Right ventricle myocardium superior (tissue), 1 donor: ENCODE measurements at regions not wholly inside any gene's neighbourhood (a gene's known extent, or its start where the extent isn't known, plus 50 kb on each side); places are given as distances from the start of the nearest gene placed in this dataset.
A peak's percentile ranks its signal among the peaks of the same experiment; 100 is the strongest.

Source experiments
- ATAC-seq: fragments of 200-7000 bp; cut with Tn5 transposase; one replicate; pipeline ENCODE4 v1.9.1; 2020; ENCODE audit warnings: mild to moderate bottlenecking; ENCODE audit not compliant: poor library complexity
- DNase-seq: peaks from one replicate; pipeline ENCODE4 v3.0.0-alpha.2; 2020
- intact Hi-C: fragments of 100-400 bp; cut with DNase I; formaldehyde crosslinking; loops from one replicate; pipeline ENCODE4 v1.11.2; 2022
- donor health status: DM: no; HTN: yes; CAD: no; lungs with severe emphysema.

- intact Hi-C loops = no loop called here
- DNase-seq = peak; percentile 13
- ATAC-seq = no peak
These were observed 118.1 kb downstream of the SIK1 start for GRCh38 chr21:43308815-43309283.

GRCh38 chr21:43308101-43308814, 118.7 kb downstream of the SIK1 start:
- ATAC-seq (no peak), DNase-seq (peak; percentile 24)
- intact Hi-C loops = no loop called here

DNA sequence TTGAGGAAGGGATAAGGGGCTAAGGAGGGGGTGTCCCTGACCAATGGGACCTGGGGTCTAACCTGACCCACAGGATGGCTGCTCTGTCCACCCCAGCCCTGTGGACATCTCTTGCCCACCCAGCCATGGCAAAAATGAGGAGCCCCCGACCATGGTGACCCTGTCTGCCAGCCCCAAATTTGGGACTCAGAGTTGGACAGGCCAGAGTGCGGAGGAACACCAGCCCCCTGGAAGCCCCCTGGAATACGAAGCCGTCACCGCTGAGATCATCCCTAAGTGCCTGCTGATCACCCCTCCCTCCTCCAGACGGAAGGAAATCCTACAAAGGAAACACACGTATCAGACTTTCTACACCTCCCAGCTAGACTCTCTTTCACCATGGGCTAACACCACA, 119.3 kb downstream of the SIK1 start:
- ATAC-seq = no peak
- peak; percentile 12 for DNase-seq
- intact Hi-C loops = no loop called here

DNA sequence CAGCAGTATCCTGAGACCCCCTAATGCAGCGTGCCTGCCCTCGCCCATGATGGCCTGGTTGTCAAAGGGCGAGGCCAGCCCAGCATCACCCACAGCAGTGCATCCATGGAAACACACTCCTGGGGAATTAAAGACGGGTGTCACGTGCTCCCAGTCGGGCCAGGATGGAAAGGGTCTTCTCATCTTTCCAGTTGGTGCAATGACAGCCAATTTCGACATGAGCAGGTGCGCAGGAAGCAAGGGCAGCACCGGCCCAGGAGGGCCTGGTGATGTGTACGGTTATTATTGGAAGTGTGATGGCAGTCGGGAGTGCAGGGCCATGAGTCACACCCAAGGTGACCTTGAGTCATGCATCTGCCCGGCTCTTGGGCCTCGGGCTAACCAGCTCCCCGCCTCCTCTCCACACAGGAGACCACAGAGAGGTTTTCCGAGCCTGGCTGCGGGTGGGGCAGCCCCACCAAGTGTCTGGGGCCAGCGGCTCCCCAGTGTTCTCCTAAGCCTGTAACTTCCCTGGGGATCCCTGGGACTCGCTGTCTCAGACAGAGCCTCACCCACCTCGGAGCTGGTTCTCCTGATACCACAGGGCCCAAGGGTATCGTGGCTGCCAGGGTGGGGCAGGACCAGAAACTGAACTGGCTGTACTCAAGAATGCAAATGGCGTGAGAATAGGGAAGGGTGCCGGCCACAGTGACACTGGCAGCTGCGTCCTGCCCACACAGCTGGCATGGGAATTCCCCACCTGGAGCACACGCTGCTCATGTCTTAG, 119.8 kb downstream of the SIK1 start:
- peak; percentile 79 for ATAC-seq
- intact Hi-C loops = no loop called here
- peak; percentile 45 for DNase-seq

DNA sequence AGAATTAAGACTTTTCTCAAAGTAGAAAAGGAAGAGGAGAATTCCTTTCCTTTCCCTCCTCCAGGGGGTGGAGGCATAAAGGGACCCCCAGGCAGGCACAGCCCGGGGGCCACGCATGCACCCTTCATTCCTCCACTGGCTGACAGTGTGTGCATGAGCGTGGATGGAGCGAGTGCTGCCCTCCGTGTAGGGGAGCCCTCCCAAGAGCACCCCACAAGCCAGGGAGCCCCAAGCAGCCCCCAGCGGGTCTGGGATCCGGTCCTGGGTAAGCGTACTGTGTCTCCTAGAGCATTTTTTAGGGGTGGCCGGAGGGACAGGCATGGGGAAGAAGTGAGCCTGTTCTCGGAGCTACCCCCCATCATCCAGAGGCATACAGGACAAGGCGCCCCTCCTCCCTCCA, 120.5 kb downstream of the SIK1 start:
- ATAC-seq (no peak), DNase-seq (no peak)
- intact Hi-C loops = no loop called here

DNA sequence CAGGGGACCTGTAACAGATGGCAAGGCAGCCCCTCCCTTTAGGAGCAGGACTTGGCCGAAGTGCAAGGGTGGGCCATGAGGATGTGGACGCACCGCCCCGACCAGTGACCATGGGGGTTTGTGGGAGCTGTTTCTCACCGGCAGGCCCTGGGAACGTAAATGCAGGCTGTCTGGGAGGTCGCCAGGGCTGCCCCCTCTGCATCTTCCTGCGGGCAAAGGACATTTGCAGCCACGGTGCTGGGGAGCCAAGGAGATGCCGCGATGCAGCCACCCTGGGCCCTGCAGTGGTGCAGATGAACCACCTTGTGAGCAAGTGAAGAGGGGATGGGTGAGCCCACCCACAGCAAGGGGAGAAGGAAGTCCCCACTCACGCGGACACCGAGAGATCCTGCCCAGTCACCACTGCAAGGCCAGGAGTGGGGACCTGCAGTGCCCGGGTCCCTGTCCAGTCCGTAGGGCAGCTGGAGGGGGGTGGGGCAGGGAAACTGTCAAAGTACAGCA, 121.1 kb downstream of the SIK1 start:
- DNase-seq (peak; percentile 39), ATAC-seq (no peak)
- intact Hi-C loops = no loop called here

DNA sequence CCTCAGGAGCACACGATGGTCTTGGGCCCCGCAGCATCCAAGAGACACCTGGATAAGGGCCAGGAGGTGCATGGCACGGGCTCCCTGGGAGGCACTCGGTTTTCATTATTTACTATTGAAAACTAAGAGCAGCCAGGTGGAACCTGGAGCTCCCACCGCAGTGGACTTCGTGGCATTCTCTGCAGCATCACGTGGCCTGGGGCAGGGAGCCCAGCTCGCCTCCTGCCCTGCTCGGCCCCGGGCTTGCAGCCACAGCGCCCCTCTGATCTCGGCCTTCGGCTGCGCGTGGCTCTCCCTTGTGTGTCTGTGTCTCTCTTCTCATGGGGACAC, 121.6 kb downstream of the SIK1 start:
- ATAC-seq (no peak), DNase-seq (peak; percentile 30)
- intact Hi-C loops = no loop called here

- DNase-seq = no peak
- intact Hi-C loops = loop anchor here (5.0 kb wide), 1 partner anchor 48 kb away; no protein-coding TSS in a partner anchor
- ATAC-seq = no peak
These were observed 122.2 kb downstream of the SIK1 start for GRCh38 chr21:43304621-43305335.

GRCh38 chr21:43304206-43304605, 122.7 kb downstream of the SIK1 start:
- ATAC-seq (no peak), DNase-seq (peak; percentile 7)
- intact Hi-C loops = loop anchor here (5.0 kb wide), 1 partner anchor 48 kb away; no protein-coding TSS in a partner anchor

DNA sequence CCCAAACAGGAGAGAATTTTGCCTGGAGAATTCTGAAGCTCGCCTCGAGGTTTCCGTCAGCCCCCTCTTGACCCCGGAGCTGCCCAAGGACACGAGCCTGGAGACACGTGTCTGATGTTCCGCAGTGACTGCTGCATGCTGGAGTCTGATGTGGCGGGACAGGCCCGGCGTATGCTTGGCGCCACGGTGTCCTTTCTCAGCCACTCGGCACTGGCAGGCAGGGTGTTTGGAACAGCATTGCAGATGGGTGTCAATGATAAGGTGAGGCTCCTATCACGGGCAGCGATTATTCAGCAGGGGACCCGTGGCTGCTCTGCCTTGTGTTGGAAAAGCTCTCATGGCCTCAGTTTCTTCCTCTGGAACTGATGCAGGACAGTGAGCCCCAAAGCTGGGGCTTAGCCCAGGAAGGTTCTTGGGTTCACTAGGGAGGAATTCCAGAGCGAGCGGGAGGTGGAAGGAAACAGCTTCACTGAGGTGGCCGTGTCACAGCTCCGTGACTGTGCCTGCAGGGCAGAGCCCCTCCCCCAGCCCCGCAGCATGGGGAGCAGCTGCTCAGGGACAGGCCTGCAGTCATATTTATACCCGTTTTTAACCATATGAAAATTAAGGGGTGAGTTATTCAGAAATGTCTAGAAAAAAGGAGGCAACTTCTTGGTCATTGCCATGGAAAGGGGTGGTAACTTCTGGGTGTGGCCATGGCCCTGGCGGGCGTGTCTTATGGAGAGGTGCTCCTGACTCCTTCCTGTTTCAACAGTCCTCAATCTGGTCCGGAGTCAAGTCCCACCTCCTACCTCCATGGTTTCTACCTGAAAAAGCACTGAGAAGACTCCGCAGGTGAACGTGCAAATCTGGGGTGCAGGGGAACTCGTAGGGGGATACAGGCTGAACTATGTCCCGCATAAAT, 123.4 kb downstream of the SIK1 start:
- no peak for ATAC-seq
- DNase-seq = peak; percentile 39
- intact Hi-C loops = loop anchor here (5.0 kb wide), 1 partner anchor 49 kb away; no protein-coding TSS in a partner anchor

DNA sequence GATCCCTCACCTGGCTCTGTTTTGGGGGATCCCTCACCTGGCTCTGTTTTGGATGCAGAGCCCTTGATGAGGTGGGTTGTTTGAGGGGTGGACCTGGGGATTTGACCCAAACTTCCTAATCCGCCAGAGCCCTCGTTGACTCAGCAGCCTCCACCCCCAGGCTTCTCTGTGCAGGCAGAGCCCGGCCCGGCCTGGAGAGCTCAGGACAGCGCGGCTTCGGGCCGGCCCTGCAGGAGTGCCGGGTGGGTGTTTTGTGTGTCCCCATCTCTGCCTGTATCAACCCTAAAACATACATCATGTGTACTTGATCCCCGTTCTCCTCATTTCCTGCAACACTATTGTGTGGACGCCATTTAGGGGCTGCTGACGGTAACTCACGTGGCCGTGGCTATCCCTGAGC, 124.2 kb downstream of the SIK1 start:
- intact Hi-C loops = loop anchor here (5.0 kb wide), 1 partner anchor 50 kb away; no protein-coding TSS in a partner anchor
- DNase-seq = peak; percentile 10
- ATAC-seq = no peak

- intact Hi-C loops = loop anchor here (5.0 kb wide), 1 partner anchor 50 kb away; no protein-coding TSS in a partner anchor
- peak; percentile 37 for DNase-seq
- ATAC-seq = no peak
These were observed 124.8 kb downstream of the SIK1 start for GRCh38 chr21:43302062-43302700.

- ATAC-seq = no peak
- intact Hi-C loops = loop anchor here (5.0 kb wide), 1 partner anchor 51 kb away; no protein-coding TSS in a partner anchor
- DNase-seq = peak; percentile 29
These were observed 125.4 kb downstream of the SIK1 start for GRCh38 chr21:43301409-43302061.

DNA sequence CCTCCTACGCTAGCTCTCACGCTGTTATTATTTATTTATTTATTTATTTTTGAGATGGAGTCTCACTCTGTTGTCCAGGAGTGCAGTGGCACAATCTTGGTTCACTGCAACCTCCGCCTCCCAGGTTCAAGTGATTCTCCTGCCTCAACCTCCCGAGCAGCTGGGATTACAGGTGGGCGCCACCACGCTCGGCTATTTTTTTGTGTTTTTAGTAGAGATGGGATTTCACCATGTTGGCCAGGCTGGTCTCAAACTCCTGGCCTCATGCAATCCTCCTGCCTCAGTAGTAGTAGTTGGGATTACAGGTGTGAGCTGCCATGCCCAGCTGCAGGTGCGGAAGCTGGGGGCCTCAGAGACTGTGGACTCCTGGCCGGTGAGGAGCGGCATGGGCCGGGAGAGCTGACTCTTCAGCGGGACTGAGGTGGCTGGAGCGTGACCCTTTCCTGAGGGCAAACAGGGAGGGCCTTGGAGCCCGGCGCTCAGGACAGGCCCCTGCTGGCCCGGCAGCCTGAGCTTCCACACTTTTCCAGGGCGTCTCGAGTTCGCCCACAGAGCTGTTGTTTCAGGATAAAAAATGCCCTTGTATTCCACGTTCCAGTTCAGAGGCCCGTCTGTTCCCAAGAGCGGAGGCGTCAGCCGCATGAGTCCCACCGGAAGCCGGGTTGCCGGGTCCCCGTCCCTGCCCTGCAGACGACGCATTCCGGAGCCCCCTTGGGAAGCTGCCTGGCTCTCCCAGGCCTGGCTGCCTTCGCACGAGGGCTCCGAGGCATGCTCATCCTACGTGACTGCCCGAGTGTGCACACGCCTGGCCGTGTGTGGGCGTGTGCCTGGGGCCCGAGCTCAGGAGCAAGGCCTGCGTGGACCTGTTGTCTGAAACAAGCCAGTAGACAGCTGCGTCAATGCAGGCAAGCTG, 126.2 kb downstream of the SIK1 start:
- DNase-seq = peak; percentile 70
- ATAC-seq = peak; percentile 47
- intact Hi-C loops = loop anchor here (5.0 kb wide), 1 partner anchor 52 kb away; no protein-coding TSS in a partner anchor

GRCh38 chr21:43299441-43300277, 127.3 kb downstream of the SIK1 start:
- DNase-seq = peak; percentile 59
- peak; percentile 35 for ATAC-seq
- intact Hi-C loops = loop anchor here (5.0 kb wide), 1 partner anchor 53 kb away; no protein-coding TSS in a partner anchor
